Gastroesophageal sphincter (tissue), 4 donors: ENCODE measurements at regions not wholly inside any gene's neighbourhood (a gene's known extent, or its start where the extent isn't known, plus 50 kb on each side); places are given as distances from the start of the nearest gene placed in this dataset.

Source experiments
- ATAC-seq: fragments of 150-250 bp; one replicate; pipeline ENCODE4 v1.9.1; 2016; ENCODE audit warnings: mild to moderate bottlenecking, moderate library complexity
- H3K27ac ChIP-seq, 4 donors: fragments of 200-600 bp; sonication (generic) in 3 of 4; 1 replicate in 3 of 4; 2 replicates in 1 of 4; pipeline ENCODE4 v1.5.1; 2016 to 2019
- H3K27me3 ChIP-seq: fragments of 200-600 bp; sonication (generic); one replicate; pipeline ENCODE4 v1.5.1; 2019
- H3K36me3 ChIP-seq, 2 donors: fragments of 200-600 bp; sonication (generic); one replicate each; pipeline ENCODE4 v1.5.1; 2019; ENCODE audit warnings: control low read depth in 1 of 2
- H3K4me1 ChIP-seq, 3 donors: fragments of 200-600 bp; sonication (generic); 1 replicate in 2 of 3; 2 replicates in 1 of 3; pipeline ENCODE4 v1.5.1; 2016 to 2019; ENCODE audit warnings: control low read depth in 2 of 3
- H3K4me3 ChIP-seq, 2 donors: fragments of 200-600 bp; sonication (generic); one replicate each; pipeline ENCODE4 v1.5.1; 2019; ENCODE audit warnings: mild to moderate bottlenecking in 1 of 2, moderate library complexity in 1 of 2
- H3K9me3 ChIP-seq, 3 donors: fragments of 200-600 bp; sonication (generic); one replicate each; pipeline ENCODE4 v1.5.1; 2017 to 2019; ENCODE audit warnings: control low read depth in 2 of 3
- EP300 ChIP-seq: sonication (generic); formaldehyde crosslinking; IDR thresholded peaks from one replicate; pipeline ENCODE4 v1.6.1; 2017; ENCODE audit warnings: antibody characterized with exemption, mild to moderate bottlenecking
- POLR2A ChIP-seq, 2 donors: fragments of 450-650 bp; IDR thresholded peaks; one replicate each; pipeline ENCODE4 v1.6.1; 2017; ENCODE audit warnings: antibody characterized with exemption in 2 of 2, mild to moderate bottlenecking in 2 of 2, moderate library complexity in 1 of 2
- POLR2AphosphoS5 ChIP-seq: sonication (generic); formaldehyde crosslinking; IDR thresholded peaks from one replicate; pipeline ENCODE4 v1.6.1; 2017; ENCODE audit warnings: antibody characterized with exemption
- WGBS, 2 donors: methylation state at CpG; one replicate each; pipeline ENCODE4 v1.1.5; 2018; ENCODE audit warnings: low coverage in 1 of 2; 5-methylcytosine and 5-hydroxymethylcytosine counted together
- TF ChIP-seq, protein P1 (sequence below), 4 experiments: fragments of 200-600 bp in 2 of 4; fragments of 450-650 bp in 2 of 4; sonication (generic) in 1 of 4; IDR thresholded peaks; one replicate each; pipeline ENCODE4 v1.5.1; 2017 to 2019; ENCODE audit warnings: antibody characterized with exemption in 4 of 4, mild to moderate bottlenecking in 2 of 4, moderate library complexity in 2 of 4

DNA sequence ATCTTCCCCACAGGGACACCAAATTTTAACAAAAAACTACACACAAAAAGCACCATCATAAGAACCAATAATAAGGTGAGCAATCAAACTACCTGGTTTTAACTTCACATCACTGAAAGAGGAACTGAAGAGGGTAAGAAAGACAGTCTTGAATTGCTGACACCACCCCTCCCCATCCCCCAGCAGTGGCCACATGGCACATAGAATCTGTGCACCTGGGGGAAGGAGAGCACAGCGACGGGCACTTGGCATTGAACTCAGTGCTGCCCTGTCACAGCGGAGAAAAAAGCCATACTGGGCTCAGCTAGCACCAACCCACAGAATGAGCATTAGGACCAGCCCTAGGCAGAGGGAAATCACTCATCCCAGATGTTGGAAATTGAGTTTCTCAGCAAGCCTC lies 640.0 kb upstream of the ADGRL2 start:
- no peak for ATAC-seq
- TF ChIP-seq POLR2AphosphoS5, result no peak
- no peak for TF ChIP-seq POLR2A (IDR thresholded peaks at IDR 0.05)
- no peak for TF ChIP-seq EP300
- TF ChIP-seq, protein P1, sequence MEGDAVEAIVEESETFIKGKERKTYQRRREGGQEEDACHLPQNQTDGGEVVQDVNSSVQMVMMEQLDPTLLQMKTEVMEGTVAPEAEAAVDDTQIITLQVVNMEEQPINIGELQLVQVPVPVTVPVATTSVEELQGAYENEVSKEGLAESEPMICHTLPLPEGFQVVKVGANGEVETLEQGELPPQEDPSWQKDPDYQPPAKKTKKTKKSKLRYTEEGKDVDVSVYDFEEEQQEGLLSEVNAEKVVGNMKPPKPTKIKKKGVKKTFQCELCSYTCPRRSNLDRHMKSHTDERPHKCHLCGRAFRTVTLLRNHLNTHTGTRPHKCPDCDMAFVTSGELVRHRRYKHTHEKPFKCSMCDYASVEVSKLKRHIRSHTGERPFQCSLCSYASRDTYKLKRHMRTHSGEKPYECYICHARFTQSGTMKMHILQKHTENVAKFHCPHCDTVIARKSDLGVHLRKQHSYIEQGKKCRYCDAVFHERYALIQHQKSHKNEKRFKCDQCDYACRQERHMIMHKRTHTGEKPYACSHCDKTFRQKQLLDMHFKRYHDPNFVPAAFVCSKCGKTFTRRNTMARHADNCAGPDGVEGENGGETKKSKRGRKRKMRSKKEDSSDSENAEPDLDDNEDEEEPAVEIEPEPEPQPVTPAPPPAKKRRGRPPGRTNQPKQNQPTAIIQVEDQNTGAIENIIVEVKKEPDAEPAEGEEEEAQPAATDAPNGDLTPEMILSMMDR (IDR thresholded peaks at IDR 0.05), result no peak
- H3K9me3 ChIP-seq, result no peaks in the 10 kb centered on the region
- H3K4me3 ChIP-seq, result no peak overlapping the region
- H3K4me1 ChIP-seq, result peaks cover 0 to 18% (median 0%) of the 10 kb centered on the region in 3 donors
- H3K27ac ChIP-seq, result no peak overlapping the region
- H3K36me3 ChIP-seq, result no peaks in the 10 kb centered on the region
- H3K27me3 ChIP-seq, result no peaks in the 10 kb centered on the region
- 100% methylated on average over 3 of the region's 3 CpGs; no CpG with 5 or more reads in 1 of the 2 donors for WGBS, 2 donors

- no peak overlapping the region for H3K27ac ChIP-seq
- ATAC-seq, result no peak
- WGBS, 2 donors, result 7 to 16% methylated on average over 3 of the region's 3 CpGs
- H3K4me3 ChIP-seq, result no peak overlapping the region
- TF ChIP-seq POLR2AphosphoS5 (no peak), POLR2A (IDR thresholded peaks at IDR 0.05) (no peak), EP300 (no peak)
- TF ChIP-seq, protein P1 (IDR thresholded peaks at IDR 0.05), result no peak
- no peaks in the 10 kb centered on the region for H3K27me3 ChIP-seq
- H3K36me3 ChIP-seq, result no peaks in the 10 kb centered on the region
- H3K9me3 ChIP-seq, result no peaks in the 10 kb centered on the region
- peaks cover 0 to 18% (median 0%) of the 10 kb centered on the region in 3 donors for H3K4me1 ChIP-seq
These were observed 642.1 kb upstream of the ADGRL2 start for GRCh38 chr1:81158592-81158991.

- no peak overlapping the region for H3K27ac ChIP-seq
- H3K27me3 ChIP-seq, result no peaks in the 10 kb centered on the region
- no peak overlapping the region for H3K4me3 ChIP-seq
- ATAC-seq, result no peak
- H3K9me3 ChIP-seq, result no peaks in the 10 kb centered on the region
- H3K36me3 ChIP-seq, result no peaks in the 10 kb centered on the region
- TF ChIP-seq, protein P1 (IDR thresholded peaks at IDR 0.05), result no peak
- no peak for TF ChIP-seq EP300
- H3K4me1 ChIP-seq, result peaks cover 0 to 18% (median 0%) of the 10 kb centered on the region in 3 donors
- WGBS, 2 donors, result 73 to 91% methylated on average over 1 of the region's 1 CpG
These were observed 643.0 kb upstream of the ADGRL2 start for GRCh38 chr1:81157686-81158085.

DNA sequence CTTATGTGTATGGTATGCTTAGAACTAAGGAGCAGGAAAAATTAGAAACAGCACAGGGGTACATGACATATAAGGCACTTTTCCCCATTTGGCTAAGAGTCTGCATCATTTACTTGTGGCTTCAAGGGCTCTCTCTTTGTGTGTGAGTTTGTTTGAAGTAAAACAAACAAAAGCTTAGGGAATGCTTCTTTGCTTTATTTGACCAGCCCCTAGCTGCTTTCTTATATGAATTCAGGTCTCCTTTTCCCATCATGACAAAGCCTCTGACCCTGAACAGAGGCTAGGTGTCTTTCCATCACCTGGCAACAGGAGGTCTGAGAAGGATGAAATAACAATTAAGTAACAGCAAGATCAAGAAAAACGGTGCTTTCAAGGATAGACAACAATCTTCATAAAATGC lies 643.8 kb upstream of the ADGRL2 start:
- Histone ChIP-seq H3K27me3 (no peaks in the 10 kb centered on the region), H3K36me3 (no peaks in the 10 kb centered on the region), H3K4me3 (no peak overlapping the region), H3K27ac (no peak overlapping the region), H3K9me3 (no peaks in the 10 kb centered on the region), H3K4me1 (peaks cover 0 to 18% (median 0%) of the 10 kb centered on the region in 3 donors)
- ATAC-seq, result no peak
- WGBS, 2 donors, result 60% methylated on average over 1 of the region's 1 CpG; no CpG with 5 or more reads in 1 of the 2 donors
- TF ChIP-seq EP300 (no peak), POLR2AphosphoS5 (no peak), POLR2A (IDR thresholded peaks at IDR 0.05) (no peak)
- TF ChIP-seq, protein P1 (IDR thresholded peaks at IDR 0.05), result no peak

GRCh38 chr1:81155131-81155530 lies 645.6 kb upstream of the ADGRL2 start:
- WGBS, 2 donors, result 78 to 87% methylated on average over 1 of the region's 1 CpG
- no peak for ATAC-seq
- no peaks in the 10 kb centered on the region for H3K27me3 ChIP-seq
- TF ChIP-seq POLR2AphosphoS5, result no peak
- TF ChIP-seq EP300, result no peak
- TF ChIP-seq POLR2A (IDR thresholded peaks at IDR 0.05), result no peak
- TF ChIP-seq, protein P1 (IDR thresholded peaks at IDR 0.05), result no peak
- H3K9me3 ChIP-seq, result no peaks in the 10 kb centered on the region
- no peaks in the 10 kb centered on the region for H3K36me3 ChIP-seq
- H3K4me1 ChIP-seq, result peaks cover 0 to 18% (median 0%) of the 10 kb centered on the region in 3 donors
- no peak overlapping the region for H3K4me3 ChIP-seq
- H3K27ac ChIP-seq, result no peak overlapping the region
